K562 (cell line): ENCODE measurements at regions not wholly inside any gene's neighbourhood (a gene's known extent, or its start where the extent isn't known, plus 50 kb on each side); places are given as distances from the start of the nearest gene placed in this dataset.
A peak's percentile ranks its signal among the peaks of the same experiment; 100 is the strongest.

ENCODE experiments used
- ATAC-seq: fragments of 200-7000 bp; cut with Tn5 transposase; 3 replicates; pipeline ENCODE4 v1.9.1; 2020; ENCODE audit warnings: moderate library complexity
- BruUV-seq: library from RNA; stranded (reverse); fragments of 400-500 nt; replicated peaks from 2 replicates; lab custom pipeline; 2021; lab: Mats Ljungman, UMichigan
- CTCF ChIA-PET: fragments of 300-600 bp; formaldehyde crosslinking; extraction: SDS; loops from one replicate; lab custom pipeline; 2021; ENCODE audit warnings: low intra/inter-chr PET ratio; lab: Yijun Ruan, JAX
- POLR2A ChIA-PET: fragments of 300-600, 350-650 bp; sonication (Branson Sonifier 250); formaldehyde crosslinking; extraction: SDS; loops from one replicate; lab custom pipeline; 2021; ENCODE audit warnings: antibody characterized with exemption, inconsistent platforms; lab: Yijun Ruan, JAX
- DNase-seq, 4 experiments: peaks; one replicate each; pipeline versions ENCODE4 v3.0.0 to v3.0.0-alpha.2; 2011 to 2018; ENCODE audit warnings: low spot score in 3 of 4, mixed read lengths in 3 of 4; ENCODE audit errors: extremely low read depth in 1 of 4
- FAIRE-seq: peaks from 2 replicates; lab custom pipeline; 2011; peaks lifted over from hg19 to GRCh38; lab: Jason Lieb, UNC
- H2AFZ ChIP-seq: 2 replicates; pipeline ENCODE4 v1.6.0; 2011; ENCODE audit warnings: low read depth, low read length, control low read depth, inconsistent platforms
- H3K27ac ChIP-seq: fragments of 200-600 bp; 3 replicates; pipeline ENCODE4 v1.8.0; 2011; ENCODE audit warnings: low read depth, mild to moderate bottlenecking, control low read depth, inconsistent platforms, low read length, moderate library complexity, mixed read lengths; ENCODE audit errors: extremely low read depth
- H3K27me3 ChIP-seq, 2 experiments: fragments of 300-600 bp in 1 of 2; 2 replicates in 1 of 2; 3 replicates in 1 of 2; pipeline versions ENCODE4 v1.6.0 to v1.8.0; 2011; ENCODE audit warnings: inconsistent platforms in 2 of 2, low read length in 2 of 2, mild to moderate bottlenecking in 1 of 2, mixed read lengths in 1 of 2, moderate library complexity in 1 of 2; ENCODE audit not compliant: control insufficient read depth in 2 of 2, insufficient read depth in 2 of 2
- H3K36me3 ChIP-seq: fragments of 300-600 bp; 3 replicates; pipeline ENCODE4 v1.8.0; 2011; ENCODE audit warnings: mild to moderate bottlenecking, low read length, inconsistent platforms; ENCODE audit not compliant: control insufficient read depth, insufficient read depth
- H3K4me1 ChIP-seq, 2 experiments: fragments of 200-600 bp in 1 of 2; replicated peaks in 1 of 2; 2 replicates in 1 of 2; 3 replicates in 1 of 2; pipeline versions ENCODE4 v1.5.1 to v1.8.0; 2011; ENCODE audit warnings: inconsistent platforms in 2 of 2, low read length in 2 of 2, mild to moderate bottlenecking in 1 of 2, mixed read lengths in 1 of 2, moderate library complexity in 1 of 2; ENCODE audit not compliant: control insufficient read depth in 2 of 2, insufficient read depth in 2 of 2
- H3K4me2 ChIP-seq: 2 replicates; pipeline ENCODE4 v1.6.1; 2011; ENCODE audit warnings: low read length, control low read depth, inconsistent platforms, mixed read lengths; ENCODE audit not compliant: insufficient read depth
- H3K4me3 ChIP-seq: fragments of 200-600 bp; sonication (generic), shearing (Covaris generic); 2 replicates; pipeline ENCODE4 v1.5.1; 2016; ENCODE audit warnings: control low read depth, inconsistent platforms
- H3K79me2 ChIP-seq: fragments of 200-600 bp; 3 replicates; pipeline ENCODE4 v1.8.0; 2011; ENCODE audit warnings: low read length, inconsistent platforms; ENCODE audit not compliant: control insufficient read depth, insufficient read depth
- H3K9ac ChIP-seq, 2 experiments: 2 replicates each; pipeline versions ENCODE4 v1.6.0 to v1.6.1; 2011; ENCODE audit warnings: low read depth in 2 of 2, low read length in 2 of 2, control low read depth in 1 of 2, inconsistent platforms in 1 of 2, mild to moderate bottlenecking in 1 of 2, mixed read lengths in 1 of 2; ENCODE audit not compliant: insufficient read depth in 1 of 2
- H3K9me1 ChIP-seq: one replicate; pipeline ENCODE4 v1.6.0; 2011; ENCODE audit warnings: inconsistent platforms, mild to moderate bottlenecking, low read length, moderate library complexity; ENCODE audit not compliant: control insufficient read depth, insufficient read depth
- H3K9me3 ChIP-seq: replicated peaks from 2 replicates; pipeline ENCODE4 v1.5.1; 2011; ENCODE audit warnings: low read depth, low read length, inconsistent platforms; ENCODE audit not compliant: control insufficient read depth, insufficient read depth
- H4K20me1 ChIP-seq: replicated peaks from 2 replicates; pipeline ENCODE4 v1.6.1; 2011; ENCODE audit warnings: low read length, inconsistent platforms, mixed read lengths; ENCODE audit not compliant: control insufficient read depth, insufficient read depth
- CREM ChIP-seq: IDR thresholded peaks from 2 replicates; pipeline ENCODE4 v1.6.1; 2014; ENCODE audit warnings: antibody characterized with exemption, low read depth
- CTCF ChIP-seq, 3 experiments: IDR thresholded peaks in 2 of 3; conservative IDR thresholded peaks in 1 of 3; 2 replicates each; pipeline ENCODE4 v1.5.1; 2011 to 2012; ENCODE audit warnings: low read length in 3 of 3, mild to moderate bottlenecking in 3 of 3, control low read depth in 2 of 3, improper control_type of control experiment in 1 of 3, inconsistent platforms in 1 of 3, low read depth in 1 of 3, mixed read lengths in 1 of 3, moderate library complexity in 1 of 3; ENCODE audit not compliant: insufficient read depth in 2 of 3
- PRPF4 ChIP-seq: fragments of 200-400 bp; formaldehyde crosslinking; IDR thresholded peaks from one replicate; pipeline ENCODE4 v1.6.1; 2017; ENCODE audit warnings: low read length, low read depth, mild to moderate bottlenecking; ENCODE audit not compliant: insufficient read depth, poor library complexity, severe bottlenecking
- PTTG1 ChIP-seq: fragments of 450-650 bp; IDR thresholded peaks from 2 replicates; pipeline ENCODE4 v1.6.1; 2016; ENCODE audit warnings: low read depth, mild to moderate bottlenecking, missing genetic modification characterization, missing compliant biosample characterization
- RBM34 ChIP-seq: fragments of 200-400 bp; formaldehyde crosslinking; IDR thresholded peaks from 2 replicates; pipeline ENCODE4 v1.6.1; 2018; ENCODE audit warnings: low read length, borderline replicate concordance; ENCODE audit not compliant: insufficient read depth
- SMAD4 ChIP-seq: fragments of 250-450 bp; sonication (Bioruptor Pico); conservative IDR thresholded peaks from 2 replicates; pipeline ENCODE4 v1.8.0; 2021; ENCODE audit warnings: inconsistent platforms, mild to moderate bottlenecking, moderate library complexity
- SRSF1 ChIP-seq: fragments of 200-400 bp; formaldehyde crosslinking; IDR thresholded peaks from 2 replicates; pipeline ENCODE4 v1.6.1; 2017; ENCODE audit warnings: mild to moderate bottlenecking, low read depth, low read length, moderate library complexity
- ZBTB2 ChIP-seq: fragments of 450-650 bp; IDR thresholded peaks from 2 replicates; pipeline ENCODE4 v1.6.1; 2016; ENCODE audit warnings: antibody characterized with exemption
- WGBS: fragments of 100-300 bp; shearing (Covaris generic); methylation state at CpG from one replicate; pipeline ENCODE4 v1.1.6; 2016; ENCODE audit warnings: low coverage, mixed read lengths; ENCODE audit not compliant: insufficient coverage; ENCODE audit errors: missing lambda C conversion rate; 5-methylcytosine and 5-hydroxymethylcytosine counted together
- in situ Hi-C: fragments of 300-500 bp; cut with MboI; formaldehyde crosslinking; loops from 4 replicates; pipeline ENCODE4 v1.15.0; 2018; ENCODE audit warnings: inconsistent platforms, mixed read lengths
- intact Hi-C: fragments of 100-400 bp; cut with micrococcal nuclease; formaldehyde crosslinking; loops from 2 replicates; pipeline ENCODE4 v1.14.2; 2022

GRCh38 chr5:165448753-165449152, 1943.3 kb downstream of the MAT2B start:
- Histone ChIP-seq H3K27me3 (no peaks in the 10 kb centered on the region), H3K4me3 (no peak overlapping the region), H3K4me2 (no peak overlapping the region), H3K9ac (no peak overlapping the region), H3K27ac (no peak overlapping the region), H3K36me3 (no peaks in the 10 kb centered on the region), H2AFZ (no peak overlapping the region), H3K9me3 (no peaks in the 10 kb centered on the region), H3K79me2 (no peaks in the 10 kb centered on the region), H3K4me1 (no peaks in the 10 kb centered on the region), H3K9me1 (no peaks in the 10 kb centered on the region), H4K20me1 (no peaks in the 10 kb centered on the region)
- TF ChIP-seq RBM34 (no peak), SRSF1 (no peak), CREM (no peak), SMAD4 (CRISPR knock-in tag) (no peak), PTTG1 (tag) (no peak), PRPF4 (no peak)
- 0% methylated on average over 1 of the region's 1 CpG for WGBS
- ChIA-PET CTCF (no interaction called here), POLR2A (no interaction called here)
- BruUV-seq: no TSS peak
- FAIRE-seq (no peak), ATAC-seq (no peak), DNase-seq (no peak)
- in situ Hi-C loops (no loop called here), intact Hi-C loops (no loop called here)

- Histone ChIP-seq H3K4me2 (no peak overlapping the region), H3K27me3 (no peaks in the 10 kb centered on the region), H2AFZ (no peak overlapping the region), H3K9ac (no peak overlapping the region), H3K9me3 (no peaks in the 10 kb centered on the region), H3K4me1 (no peaks in the 10 kb centered on the region), H3K27ac (no peak overlapping the region), H3K79me2 (no peaks in the 10 kb centered on the region), H3K36me3 (no peaks in the 10 kb centered on the region), H4K20me1 (no peaks in the 10 kb centered on the region), H3K4me3 (no peak overlapping the region), H3K9me1 (no peaks in the 10 kb centered on the region)
- intact Hi-C loops (loop anchor here (10.0 kb wide), 1 partner anchor 1893 kb away; no protein-coding TSS in a partner anchor), in situ Hi-C loops (no loop called here)
- DNase-seq (peak in 1 of 4 experiments; percentile 1), ATAC-seq (no peak), FAIRE-seq (no peak)
- peak in 1 of 3 experiments; percentile 22; a peak in 1 of 6 replicates for TF ChIP-seq CTCF (IDR thresholded peaks at IDR 0.05 in 2 of 3, conservative IDR thresholded peaks at IDR 0.05 in 1 of 3; ENCODE audit: insufficient read depth in 2 of 3, low read depth in 1 of 3, low read length in 3 of 3)
- no peak for TF ChIP-seq ZBTB2
- CTCF ChIA-PET: no interaction called here
- BruUV-seq: no TSS peak
- WGBS: 0% methylated on average over 5 of the region's 5 CpGs
- POLR2A ChIA-PET: no interaction called here
Observed at GRCh38 chr5:165457859-165458481, 1952.6 kb downstream of the MAT2B start.
